ENCODE measurements at regions not wholly inside any gene's neighbourhood (a gene's known extent, or its start where the extent isn't known, plus 50 kb on each side); places are given as distances from the start of the nearest gene placed in this dataset.
A peak's percentile ranks its signal among the peaks of the same experiment; 100 is the strongest.

DNA sequence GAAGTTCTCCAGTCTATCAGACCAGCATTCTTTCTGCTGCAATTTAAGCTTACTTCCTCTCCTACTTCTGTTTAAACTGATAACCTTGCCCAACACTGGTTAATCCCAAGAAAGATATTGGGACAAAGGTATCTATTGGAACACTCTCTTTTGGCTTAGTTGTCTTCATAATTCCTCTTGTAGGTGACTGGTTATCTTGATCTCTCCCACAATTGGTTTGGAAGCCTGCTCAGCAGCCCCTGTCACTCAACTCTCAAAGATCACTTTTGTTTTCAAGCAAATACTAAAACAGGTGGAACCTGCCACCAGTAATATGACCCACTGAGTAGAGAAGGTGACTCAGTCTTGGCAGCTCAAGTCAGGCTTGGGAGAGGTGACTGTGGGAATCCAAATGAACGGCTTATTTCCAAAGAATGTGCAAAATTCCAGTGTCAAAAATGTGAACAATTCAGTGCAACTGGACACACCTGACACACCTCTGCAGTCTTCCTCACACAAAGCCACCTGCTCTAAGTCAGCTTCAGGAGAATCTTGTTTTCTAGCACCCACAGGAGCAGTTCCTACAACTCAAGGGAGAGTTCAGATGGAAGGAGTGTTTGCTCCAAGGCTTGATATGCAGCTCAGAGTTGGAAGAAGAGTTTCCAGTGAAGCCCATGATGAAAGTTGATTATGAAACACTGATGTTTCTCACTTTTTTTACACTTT, 83.2 kb upstream of the SLC38A2 start:
- Histone ChIP-seq H3K4me3 (ENCODE audit: low read depth, low read length) (no peak overlapping the region), H3K27me3 (ENCODE audit: control insufficient read depth, insufficient read depth, low read length) (no peaks in the 10 kb centered on the region), H3K36me3 (ENCODE audit: control insufficient read depth, insufficient read depth, low read length) (no peaks in the 10 kb centered on the region)
- peak; percentile 47 for DNase-seq (ENCODE audit: low read depth)
- TF ChIP-seq, protein P1, sequence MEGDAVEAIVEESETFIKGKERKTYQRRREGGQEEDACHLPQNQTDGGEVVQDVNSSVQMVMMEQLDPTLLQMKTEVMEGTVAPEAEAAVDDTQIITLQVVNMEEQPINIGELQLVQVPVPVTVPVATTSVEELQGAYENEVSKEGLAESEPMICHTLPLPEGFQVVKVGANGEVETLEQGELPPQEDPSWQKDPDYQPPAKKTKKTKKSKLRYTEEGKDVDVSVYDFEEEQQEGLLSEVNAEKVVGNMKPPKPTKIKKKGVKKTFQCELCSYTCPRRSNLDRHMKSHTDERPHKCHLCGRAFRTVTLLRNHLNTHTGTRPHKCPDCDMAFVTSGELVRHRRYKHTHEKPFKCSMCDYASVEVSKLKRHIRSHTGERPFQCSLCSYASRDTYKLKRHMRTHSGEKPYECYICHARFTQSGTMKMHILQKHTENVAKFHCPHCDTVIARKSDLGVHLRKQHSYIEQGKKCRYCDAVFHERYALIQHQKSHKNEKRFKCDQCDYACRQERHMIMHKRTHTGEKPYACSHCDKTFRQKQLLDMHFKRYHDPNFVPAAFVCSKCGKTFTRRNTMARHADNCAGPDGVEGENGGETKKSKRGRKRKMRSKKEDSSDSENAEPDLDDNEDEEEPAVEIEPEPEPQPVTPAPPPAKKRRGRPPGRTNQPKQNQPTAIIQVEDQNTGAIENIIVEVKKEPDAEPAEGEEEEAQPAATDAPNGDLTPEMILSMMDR (IDR thresholded peaks at IDR 0.05; ENCODE audit: insufficient read depth, low read length, poor library complexity, severe bottlenecking): no peak

DNA sequence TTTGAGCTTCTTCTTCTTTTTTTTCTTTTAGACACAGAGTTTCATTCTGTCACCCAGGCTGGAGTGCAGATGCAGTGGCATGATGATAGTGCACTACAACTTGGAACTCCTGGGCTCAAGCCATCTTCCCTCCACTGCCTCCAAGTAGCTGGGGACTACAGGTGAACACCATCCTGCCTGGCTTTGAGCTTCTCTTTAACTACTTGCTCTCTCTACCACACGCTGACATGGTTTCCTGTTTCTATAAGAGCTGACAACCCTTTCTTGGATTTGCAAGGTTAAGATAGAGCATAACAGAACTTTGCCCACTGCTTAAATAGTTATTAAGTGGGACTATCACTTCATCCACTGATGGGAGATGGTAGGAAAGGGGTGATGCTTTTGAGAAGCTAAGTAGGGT, 82.4 kb upstream of the SLC38A2 start:
- no peaks in the 10 kb centered on the region for H3K36me3 ChIP-seq (ENCODE audit: control insufficient read depth, insufficient read depth, low read length)
- H3K4me3 ChIP-seq (ENCODE audit: low read depth, low read length): no peak overlapping the region
- H3K27me3 ChIP-seq (ENCODE audit: control insufficient read depth, insufficient read depth, low read length): no peaks in the 10 kb centered on the region
- no peak for DNase-seq (ENCODE audit: low read depth)
- TF ChIP-seq, protein P1 (IDR thresholded peaks at IDR 0.05; ENCODE audit: insufficient read depth, low read length, poor library complexity, severe bottlenecking): no peak

DNA sequence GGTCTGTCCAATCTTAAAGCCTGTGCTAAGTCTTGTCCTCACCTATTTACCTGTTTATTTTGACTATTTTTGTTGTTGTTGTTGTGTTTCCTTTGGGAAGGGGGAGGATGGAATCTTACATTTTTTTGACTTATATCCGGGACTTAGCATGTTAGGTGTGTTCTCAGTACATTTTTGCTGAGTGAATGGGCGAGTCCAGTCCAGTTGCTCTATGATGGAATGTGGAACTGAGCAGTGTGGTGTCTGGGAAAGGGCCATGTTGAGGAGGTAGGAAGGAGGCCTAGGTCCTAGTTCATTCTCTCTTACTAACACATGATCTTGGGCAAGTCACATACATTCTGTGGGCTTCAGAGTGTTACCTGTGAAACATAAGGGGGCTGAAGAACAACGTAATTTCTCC, 80.9 kb upstream of the SLC38A2 start:
- no peak for DNase-seq (ENCODE audit: low read depth)
- Histone ChIP-seq H3K27me3 (ENCODE audit: control insufficient read depth, insufficient read depth, low read length) (no peaks in the 10 kb centered on the region), H3K36me3 (ENCODE audit: control insufficient read depth, insufficient read depth, low read length) (no peaks in the 10 kb centered on the region), H3K4me3 (ENCODE audit: low read depth, low read length) (no peak overlapping the region)
- TF ChIP-seq, protein P1 (IDR thresholded peaks at IDR 0.05; ENCODE audit: insufficient read depth, low read length, poor library complexity, severe bottlenecking): no peak

DNA sequence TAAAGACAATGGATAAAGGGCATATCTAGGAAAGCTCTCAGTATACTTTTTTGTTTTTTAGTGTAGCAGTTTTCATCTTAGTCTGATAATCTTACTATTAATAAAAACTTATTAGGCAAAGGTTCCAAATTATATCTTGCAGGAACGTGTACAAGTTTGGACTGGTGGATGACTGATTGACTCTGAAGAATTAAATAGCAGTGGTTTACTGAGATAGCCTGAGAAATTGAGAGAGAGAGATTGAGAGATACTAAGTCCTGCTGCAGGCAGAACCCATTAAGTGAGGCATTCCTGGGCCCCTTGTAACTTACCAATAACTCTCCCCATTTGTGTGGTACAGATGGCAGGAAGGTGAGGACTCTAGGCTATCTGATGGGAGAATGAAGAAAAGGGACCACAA, 80.2 kb upstream of the SLC38A2 start:
- Histone ChIP-seq H3K4me3 (ENCODE audit: low read depth, low read length) (no peak overlapping the region), H3K36me3 (ENCODE audit: control insufficient read depth, insufficient read depth, low read length) (no peaks in the 10 kb centered on the region), H3K27me3 (ENCODE audit: control insufficient read depth, insufficient read depth, low read length) (no peaks in the 10 kb centered on the region)
- TF ChIP-seq, protein P1 (IDR thresholded peaks at IDR 0.05; ENCODE audit: insufficient read depth, low read length, poor library complexity, severe bottlenecking): no peak
- no peak for DNase-seq (ENCODE audit: low read depth)

DNA sequence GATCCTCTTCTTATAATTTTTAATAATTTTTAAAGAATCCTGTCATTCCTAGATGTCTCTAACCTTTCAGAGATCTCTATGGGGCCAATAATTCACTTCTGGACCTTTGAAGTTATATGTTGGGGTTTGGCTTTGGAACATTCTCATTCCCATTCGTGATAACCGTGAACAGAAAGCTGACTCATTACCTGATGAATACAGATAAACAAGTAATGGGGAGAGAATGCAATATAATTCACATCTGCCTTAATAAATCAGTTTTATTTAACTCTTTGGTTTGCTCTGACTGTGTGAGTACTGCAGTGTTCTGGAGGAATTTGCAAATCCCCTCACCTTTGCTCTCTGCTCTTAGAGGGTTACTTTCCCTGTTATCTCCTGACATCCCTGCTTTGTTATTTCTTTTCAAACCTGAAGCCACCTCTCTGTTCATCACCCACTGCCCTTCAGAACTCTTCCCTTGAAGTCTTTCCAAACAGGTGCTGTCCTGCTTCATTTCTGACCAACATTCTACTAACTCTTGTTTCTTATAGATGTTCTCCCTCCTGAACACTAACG, 79.6 kb upstream of the SLC38A2 start:
- Histone ChIP-seq H3K4me3 (ENCODE audit: low read depth, low read length) (no peak overlapping the region), H3K36me3 (ENCODE audit: control insufficient read depth, insufficient read depth, low read length) (no peaks in the 10 kb centered on the region), H3K27me3 (ENCODE audit: control insufficient read depth, insufficient read depth, low read length) (no peaks in the 10 kb centered on the region)
- TF ChIP-seq, protein P1 (IDR thresholded peaks at IDR 0.05; ENCODE audit: insufficient read depth, low read length, poor library complexity, severe bottlenecking): no peak
- DNase-seq (ENCODE audit: low read depth): no peak

All from kidney epithelial cell (primary cell).